ENCODE measurements at regions not wholly inside any gene's neighbourhood (a gene's known extent, or its start where the extent isn't known, plus 50 kb on each side); places are given as distances from the start of the nearest gene placed in this dataset.

- TF ChIP-seq EZH2 (IDR thresholded peaks at IDR 0.05; ENCODE audit: insufficient read depth, poor library complexity, severe bottlenecking) (no peak), EZH2phosphoT487 (IDR thresholded peaks at IDR 0.05; ENCODE audit: insufficient read depth, low read depth) (no peak)
Measured at GRCh38 chr11:26042113-26042512, 289.8 kb upstream of the ANO3 start.

Data from GM23248 (cell line).